PC-3 (cell line): ENCODE measurements at regions not wholly inside any gene's neighbourhood (a gene's known extent, or its start where the extent isn't known, plus 50 kb on each side); places are given as distances from the start of the nearest gene placed in this dataset.

Experiments
- CTCF ChIP-seq: fragments of 300-600 bp; sonication (generic); conservative IDR thresholded peaks from 2 replicates; pipeline ENCODE4 v1.5.1; 2017; ENCODE audit warnings: antibody characterized with exemption, low read depth, mild to moderate bottlenecking, low read length
- EZH2 ChIP-seq: fragments of 300-600 bp; sonication (generic); IDR thresholded peaks from one replicate; pipeline ENCODE4 v1.6.1; 2017; ENCODE audit warnings: antibody characterized with exemption, mild to moderate bottlenecking, low read length; ENCODE audit not compliant: unreplicated experiment

GRCh38 chr5:21121213-21121612, 1133.2 kb upstream of the CDH18 start:
- TF ChIP-seq CTCF (no peak), EZH2 (no peak)
